NB4 (cell line): ENCODE measurements at regions not wholly inside any gene's neighbourhood (a gene's known extent, or its start where the extent isn't known, plus 50 kb on each side); places are given as distances from the start of the nearest gene placed in this dataset.

Experiments used
- CTCF ChIP-seq: IDR thresholded peaks from one replicate; pipeline ENCODE4 v1.5.1; 2012; ENCODE audit warnings: low read depth, low read length
- MYC ChIP-seq: IDR thresholded peaks from 2 replicates; pipeline ENCODE4 v1.6.1; 2011; ENCODE audit warnings: low read depth, low read length

- TF ChIP-seq CTCF, result no peak
- TF ChIP-seq MYC, result no peak
Observed at GRCh38 chrX:39929379-39930025, 168.3 kb downstream of the BCOR start.
